HG03025 (cell line): ENCODE measurements at regions not wholly inside any gene's neighbourhood (a gene's known extent, or its start where the extent isn't known, plus 50 kb on each side); places are given as distances from the start of the nearest gene placed in this dataset.

Source experiments
- ATAC-seq: cut with Tn5 transposase; IDR thresholded peaks from one replicate; pipeline ENCODE4 v1.9.1; 2021; ENCODE audit warnings: mild to moderate bottlenecking, moderate library complexity; ENCODE audit not compliant: unreplicated experiment, low FRiP score

GRCh38 chr5:133809801-133810200 is 158.6 kb downstream of the C5orf15 start:
- ATAC-seq = no peak

- ATAC-seq = no peak
Observed at GRCh38 chr5:133807348-133807747, 161.1 kb downstream of the C5orf15 start.

GRCh38 chr5:133806847-133807246 is 161.6 kb downstream of the C5orf15 start:
- no peak for ATAC-seq

GRCh38 chr5:133801955-133802751 is 166.3 kb downstream of the C5orf15 start:
- ATAC-seq = no peak

- no peak for ATAC-seq
Observed at GRCh38 chr5:133801431-133801830, 167.0 kb downstream of the C5orf15 start.

GRCh38 chr5:133799571-133800237 is 168.7 kb downstream of the C5orf15 start:
- ATAC-seq = no peak

GRCh38 chr5:133797167-133797566 is 171.3 kb downstream of the C5orf15 start:
- ATAC-seq = no peak

GRCh38 chr5:133796186-133796585 is 172.2 kb downstream of the C5orf15 start:
- ATAC-seq = no peak

GRCh38 chr5:133794771-133795415 is 173.5 kb downstream of the C5orf15 start:
- no peak for ATAC-seq

- no peak for ATAC-seq
Observed at GRCh38 chr5:133793756-133794465, 174.5 kb downstream of the C5orf15 start.

- ATAC-seq = no peak
Observed at GRCh38 chr5:133792655-133793054, 175.8 kb downstream of the C5orf15 start.

- no peak for ATAC-seq
Observed at GRCh38 chr5:133792024-133792423, 176.4 kb downstream of the C5orf15 start.

GRCh38 chr5:133790898-133791297 is 177.5 kb downstream of the C5orf15 start:
- ATAC-seq = no peak

GRCh38 chr5:133789428-133789827 is 177.1 kb upstream of the FSTL4 start:
- no peak for ATAC-seq

GRCh38 chr5:133788121-133788520 is 175.8 kb upstream of the FSTL4 start:
- ATAC-seq = no peak

GRCh38 chr5:133786420-133786819 is 174.1 kb upstream of the FSTL4 start:
- no peak for ATAC-seq

- no peak for ATAC-seq
Observed at GRCh38 chr5:133785182-133785581, 172.8 kb upstream of the FSTL4 start.

- no peak for ATAC-seq
Observed at GRCh38 chr5:133783481-133783880, 171.1 kb upstream of the FSTL4 start.

GRCh38 chr5:133782736-133783135 is 170.4 kb upstream of the FSTL4 start:
- ATAC-seq = no peak

- ATAC-seq = no peak
Observed at GRCh38 chr5:133781436-133782225, 169.3 kb upstream of the FSTL4 start.
